Fibroblast of pulmonary artery (primary cell): ENCODE measurements at regions not wholly inside any gene's neighbourhood (a gene's known extent, or its start where the extent isn't known, plus 50 kb on each side); places are given as distances from the start of the nearest gene placed in this dataset.

Experiments used
- DNase-seq: peaks from one replicate; pipeline ENCODE4 v3.0.0-alpha.2; 2010; ENCODE audit warnings: low read depth
- H3K4me3 ChIP-seq: replicated peaks from 2 replicates; pipeline ENCODE4 v1.5.1; 2011; ENCODE audit warnings: low read depth, mild to moderate bottlenecking, control low read depth, low read length, moderate library complexity
- CTCF ChIP-seq: IDR thresholded peaks from 2 replicates; pipeline ENCODE4 v1.5.1; 2011; ENCODE audit warnings: mild to moderate bottlenecking, control low read depth, low read length, inconsistent platforms; ENCODE audit errors: missing control alignments

- no peak overlapping the region for H3K4me3 ChIP-seq
These were observed 219.4 kb downstream of the BRD1 start for GRCh38 chr22:49608228-49608627.

GRCh38 chr22:49607821-49608220 lies 219.9 kb downstream of the BRD1 start:
- no peak for TF ChIP-seq CTCF
- H3K4me3 ChIP-seq: no peak overlapping the region
- no peak for DNase-seq

More at GRCh38 chr22:49608228-49608627, 219.4 kb downstream of the BRD1 start:
- DNase-seq: no peak
- no peak for TF ChIP-seq CTCF

GRCh38 chr22:49606562-49607290 lies 220.9 kb downstream of the BRD1 start:
- no peak overlapping the region for H3K4me3 ChIP-seq
- no peak for DNase-seq
- TF ChIP-seq CTCF: no peak

- TF ChIP-seq CTCF: no peak
- no peak overlapping the region for H3K4me3 ChIP-seq
- DNase-seq: no peak
These were observed 222.9 kb downstream of the BRD1 start for GRCh38 chr22:49604732-49605302.

- no peak for DNase-seq
These were observed 224.7 kb downstream of the BRD1 start for GRCh38 chr22:49603016-49603415.

GRCh38 chr22:49602481-49602880 lies 225.2 kb downstream of the BRD1 start:
- no peak overlapping the region for H3K4me3 ChIP-seq
- no peak for DNase-seq

More at GRCh38 chr22:49603016-49603415, 224.7 kb downstream of the BRD1 start:
- no peak for TF ChIP-seq CTCF
- H3K4me3 ChIP-seq: no peak overlapping the region

More at GRCh38 chr22:49602481-49602880, 225.2 kb downstream of the BRD1 start:
- TF ChIP-seq CTCF: no peak
